GM19043 (cell line): ENCODE measurements at regions not wholly inside any gene's neighbourhood (a gene's known extent, or its start where the extent isn't known, plus 50 kb on each side); places are given as distances from the start of the nearest gene placed in this dataset.

ENCODE experiments used
- ATAC-seq: cut with Tn5 transposase; IDR thresholded peaks from one replicate; pipeline ENCODE4 v1.9.1; 2021; ENCODE audit warnings: low read depth; ENCODE audit not compliant: unreplicated experiment

DNA sequence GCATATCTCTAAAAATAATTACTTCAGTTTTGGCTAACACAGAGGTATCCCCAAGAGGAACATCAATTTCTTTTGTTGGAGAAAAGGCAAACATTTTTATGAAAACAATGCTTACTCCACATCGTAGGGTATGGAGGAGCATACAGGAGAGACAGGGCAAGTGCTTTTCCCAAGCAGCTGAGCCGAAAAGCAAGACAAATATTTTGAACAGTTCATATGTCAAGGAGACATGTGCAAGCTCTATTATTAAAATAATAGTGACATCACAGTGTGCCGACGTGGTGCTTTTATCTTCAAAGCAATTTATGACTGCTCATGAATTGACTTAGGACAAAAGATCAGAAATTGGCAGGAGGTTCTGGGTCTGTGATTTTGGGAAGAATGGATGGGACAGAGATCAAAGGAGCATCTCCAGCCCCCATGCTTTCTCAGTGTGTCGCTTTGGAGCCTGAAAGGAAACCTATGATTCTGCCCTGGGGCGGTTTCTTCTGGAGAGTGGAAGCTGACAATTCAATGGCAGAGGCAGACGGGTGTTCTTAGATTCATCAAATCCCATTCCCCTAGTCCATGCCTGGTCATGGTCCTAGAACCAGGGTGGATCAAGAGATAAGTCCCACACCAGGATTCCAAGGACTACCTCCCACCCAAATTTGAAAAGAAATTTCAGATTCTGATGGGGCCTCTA lies 97.1 kb downstream of the JCAD start:
- ATAC-seq, result no peak

DNA sequence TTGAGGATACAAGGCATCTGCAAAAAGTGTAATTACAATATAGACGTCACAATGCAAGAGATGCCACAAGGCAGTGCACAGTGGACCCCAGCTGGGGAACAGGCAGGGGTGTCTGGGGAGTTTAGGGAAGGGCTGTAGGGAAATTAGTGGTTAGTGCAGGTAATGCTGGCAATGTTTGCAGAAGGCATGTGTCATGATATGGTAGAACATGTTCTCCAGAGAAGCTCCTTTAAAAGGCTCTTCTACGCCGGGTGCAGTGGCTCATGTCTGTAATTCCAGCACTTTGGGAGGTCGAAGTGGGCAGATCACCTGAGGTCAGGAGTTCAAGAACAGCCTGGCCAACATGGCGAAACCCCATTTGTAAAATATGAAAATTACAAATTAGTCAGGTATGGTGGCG lies 98.0 kb downstream of the JCAD start:
- ATAC-seq, result no peak

DNA sequence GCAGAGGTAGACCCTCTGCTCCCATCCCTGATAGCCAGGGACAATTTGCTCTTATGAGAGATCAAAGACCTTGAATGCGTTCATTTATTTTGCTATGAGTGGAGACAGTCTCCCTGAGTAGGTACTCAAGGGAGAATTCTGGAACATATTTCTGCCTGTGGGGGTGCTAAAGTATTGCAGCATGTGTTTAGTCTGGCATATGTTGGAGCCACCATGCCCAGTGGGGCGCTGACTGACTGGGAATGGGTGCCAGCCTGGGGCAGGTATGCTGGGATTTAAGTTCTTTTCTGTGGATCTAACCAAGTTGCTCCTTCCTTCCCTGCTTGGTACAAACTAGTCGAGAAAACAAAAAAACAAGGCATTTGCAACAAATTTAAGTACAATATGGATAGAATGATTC lies 99.1 kb downstream of the JCAD start:
- ATAC-seq, result no peak

DNA sequence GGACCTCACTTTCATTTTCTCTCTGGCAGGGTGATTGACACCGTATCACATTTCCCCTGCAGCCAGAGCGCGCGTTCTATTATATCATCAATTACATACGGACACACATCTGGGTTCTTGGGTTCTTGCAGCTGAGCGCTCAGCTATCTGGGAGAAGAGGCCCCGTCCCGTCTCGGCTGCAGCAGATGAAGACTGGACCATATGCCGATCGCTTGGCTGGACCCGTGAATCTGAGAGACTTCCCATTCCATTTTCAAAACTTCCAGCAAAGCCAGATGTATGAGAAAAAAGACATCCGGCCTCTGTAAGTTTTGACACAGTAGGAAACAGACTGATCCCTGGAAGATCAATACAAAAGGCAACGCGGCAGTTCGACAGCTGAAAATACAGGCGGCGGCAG lies 99.8 kb downstream of the JCAD start:
- ATAC-seq, result no peak

DNA sequence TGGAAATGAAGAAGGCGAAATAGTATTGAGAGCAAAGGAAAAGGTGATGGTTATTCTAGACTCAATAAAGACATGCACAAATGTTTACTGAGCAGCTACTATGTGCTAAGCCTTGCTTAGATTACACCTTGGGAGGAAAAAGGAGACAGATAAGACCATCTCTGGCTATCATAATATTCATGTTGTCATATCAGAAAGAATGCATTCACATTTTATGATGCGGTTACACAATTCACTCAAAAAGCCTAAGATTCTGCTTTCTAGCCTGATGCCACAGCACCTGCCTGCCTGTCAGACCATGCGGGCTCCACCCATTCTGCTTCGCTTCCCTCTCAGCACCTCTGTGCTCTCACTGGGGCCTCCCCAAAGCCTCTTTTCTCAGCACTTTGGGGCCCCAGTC lies 100.9 kb downstream of the JCAD start:
- ATAC-seq, result no peak

DNA sequence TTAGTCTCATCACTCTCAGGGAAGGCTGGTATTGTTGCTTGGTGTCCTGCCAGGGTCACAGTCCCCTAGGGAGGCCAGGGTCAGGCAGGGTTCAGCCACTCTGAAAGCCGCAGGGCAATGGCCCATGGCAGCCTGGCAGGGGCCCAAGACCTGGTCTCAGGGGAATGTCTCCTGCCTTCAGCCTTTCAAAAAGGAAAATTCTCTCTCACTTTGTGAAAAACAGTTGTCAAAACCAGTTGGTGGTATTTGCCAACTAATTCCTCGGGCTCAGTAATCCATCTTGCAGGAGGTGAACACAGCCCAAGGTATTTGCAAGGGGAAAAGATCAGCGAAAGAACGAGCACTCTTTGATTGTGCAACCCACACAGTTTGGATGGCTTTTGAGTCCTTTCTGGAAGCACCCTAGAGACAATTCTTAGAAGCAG lies 101.5 kb downstream of the JCAD start:
- no peak for ATAC-seq

DNA sequence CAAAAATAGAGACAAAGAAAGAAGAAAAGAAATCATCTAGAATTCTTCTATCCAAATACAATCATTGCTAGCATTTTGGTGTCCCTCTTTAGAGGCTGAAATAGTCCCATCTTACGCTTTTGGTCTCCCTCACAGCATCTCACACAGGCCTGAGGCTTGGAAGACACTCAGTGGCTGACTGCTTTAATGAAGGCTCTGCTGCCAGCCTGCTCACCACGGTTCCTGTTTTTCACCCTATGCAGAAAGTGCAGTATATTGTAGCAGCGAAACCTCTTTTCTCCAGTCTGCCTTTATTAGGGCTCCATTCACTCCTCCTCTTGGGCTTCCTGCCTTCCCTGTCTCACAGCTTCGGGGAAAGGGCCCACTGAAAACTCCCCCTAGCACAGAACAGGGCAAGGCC lies 102.2 kb downstream of the JCAD start:
- ATAC-seq, result no peak

DNA sequence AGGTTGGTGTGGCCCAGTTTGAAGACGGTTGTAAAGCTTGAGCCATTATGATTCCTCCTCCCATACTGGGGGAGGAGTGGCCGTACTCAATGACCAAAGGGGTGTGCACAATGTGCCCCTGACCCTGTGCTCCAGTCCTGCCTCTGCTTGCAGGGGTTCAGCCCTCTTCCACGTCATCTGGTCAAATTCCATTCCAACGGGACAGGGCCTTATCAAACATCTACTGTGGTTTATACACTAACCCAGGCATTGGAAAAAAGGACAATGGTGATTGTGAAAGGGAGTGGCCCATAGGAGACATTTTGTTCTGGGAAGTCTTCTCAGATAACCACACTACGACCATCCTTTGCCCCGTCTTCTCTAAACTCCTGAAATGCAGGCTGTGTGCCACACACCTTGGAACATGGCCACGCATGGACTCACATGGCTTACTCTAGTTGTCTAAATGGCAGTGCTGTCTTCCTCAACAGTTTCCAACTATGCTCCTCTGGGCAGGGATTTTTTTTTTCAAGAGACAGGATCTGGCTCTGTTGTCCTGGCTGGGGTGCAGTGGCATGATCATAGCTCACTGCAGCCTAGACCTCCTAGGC lies 103.0 kb downstream of the JCAD start:
- ATAC-seq, result no peak

DNA sequence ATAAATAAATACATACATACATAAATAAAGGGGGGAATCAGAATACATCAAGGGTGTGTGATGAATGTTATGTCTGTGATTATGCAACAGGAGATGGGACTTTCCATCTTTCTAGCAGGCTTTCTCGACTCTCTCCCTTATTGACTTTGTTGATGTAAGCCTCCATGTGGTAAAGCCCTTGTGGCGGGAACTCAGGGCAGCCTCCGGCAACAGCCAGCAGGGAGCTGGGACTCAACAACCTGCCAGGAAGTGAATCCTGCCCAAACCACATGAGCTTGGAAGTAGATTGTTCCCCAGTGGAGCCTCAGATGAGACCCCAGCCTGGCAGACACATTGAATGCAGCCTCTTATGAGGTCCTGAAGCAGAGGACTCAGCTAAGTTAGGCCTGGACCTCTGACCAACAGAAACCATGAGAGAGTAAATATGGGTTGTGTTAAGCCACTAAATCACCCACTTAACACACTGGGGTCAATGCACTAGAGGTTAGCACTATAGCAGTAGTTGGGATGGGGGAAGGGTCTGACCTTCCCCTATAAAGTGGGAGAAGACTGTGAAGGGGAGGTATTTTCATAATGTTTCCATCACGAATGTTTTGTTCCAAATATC lies 104.0 kb downstream of the JCAD start:
- ATAC-seq, result no peak

DNA sequence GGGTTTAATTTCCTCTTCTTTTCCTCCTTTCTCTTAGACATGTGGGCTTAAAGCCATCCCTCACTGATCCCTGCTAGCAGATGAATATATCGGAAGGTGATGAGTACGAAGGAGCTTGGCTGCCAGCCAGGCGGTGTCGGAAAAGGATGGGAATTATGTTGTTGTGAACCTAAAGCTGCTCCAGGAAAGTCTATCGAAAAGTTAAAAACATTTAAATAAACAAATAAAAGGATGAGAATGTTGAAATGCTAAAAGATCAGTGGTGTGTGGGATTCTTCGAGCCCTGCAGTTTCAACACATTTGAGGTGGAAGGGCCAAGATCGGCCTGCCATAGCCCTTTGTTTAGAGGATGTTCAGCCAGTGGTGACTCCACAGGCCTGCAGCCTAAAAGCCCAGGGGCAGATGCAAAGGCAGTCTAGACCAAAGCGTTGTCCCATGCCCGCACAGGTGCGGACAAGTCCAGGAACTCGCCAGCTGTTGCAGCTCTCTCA lies 107.9 kb downstream of the JCAD start:
- ATAC-seq, result no peak

DNA sequence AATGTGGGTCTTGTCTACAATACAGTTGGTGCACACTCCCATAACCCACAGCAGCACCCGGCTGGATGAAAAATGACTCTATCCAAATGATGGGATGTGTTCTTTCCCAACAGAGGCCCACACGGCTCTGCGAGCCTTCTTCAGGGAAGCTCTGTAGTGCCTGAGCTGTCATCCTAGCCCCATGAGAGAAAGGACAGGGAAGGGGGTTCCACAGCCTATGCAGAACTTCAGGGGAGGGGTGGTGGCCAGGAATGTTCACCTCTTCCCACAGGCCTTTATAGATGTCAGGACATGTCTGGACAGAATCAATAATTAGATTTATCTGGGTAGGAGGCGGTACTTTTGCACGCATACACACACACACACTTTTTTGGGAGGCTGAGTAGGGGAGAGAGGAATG lies 109.0 kb downstream of the JCAD start:
- ATAC-seq, result no peak

DNA sequence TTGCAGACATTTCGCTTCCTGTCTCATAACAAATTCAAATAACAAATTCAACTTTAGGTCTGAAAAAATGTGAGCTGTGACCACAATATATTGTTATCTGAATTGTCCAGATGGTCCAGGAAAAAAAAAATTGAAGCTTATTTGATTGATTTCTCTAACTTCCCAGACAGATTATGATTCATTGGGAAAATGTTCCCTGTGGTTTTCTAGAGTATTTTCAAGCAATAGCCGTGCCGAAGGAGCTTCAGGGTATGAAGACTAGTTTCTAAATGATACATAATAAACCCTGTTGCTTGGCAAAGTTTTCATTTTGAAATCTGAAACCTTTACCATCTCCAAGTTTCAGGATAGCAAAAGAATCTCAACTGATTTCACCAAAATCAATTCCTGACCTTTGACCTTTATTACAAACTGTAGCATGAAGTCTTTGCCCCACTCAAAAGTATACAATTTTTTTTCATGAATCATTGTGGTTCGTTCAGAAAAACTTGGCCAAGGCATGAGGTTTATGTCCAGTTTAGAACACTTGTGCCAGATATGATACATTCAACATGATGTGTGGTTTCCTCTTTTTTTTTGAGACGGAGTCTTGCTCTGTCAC lies 109.9 kb downstream of the JCAD start:
- ATAC-seq, result no peak

DNA sequence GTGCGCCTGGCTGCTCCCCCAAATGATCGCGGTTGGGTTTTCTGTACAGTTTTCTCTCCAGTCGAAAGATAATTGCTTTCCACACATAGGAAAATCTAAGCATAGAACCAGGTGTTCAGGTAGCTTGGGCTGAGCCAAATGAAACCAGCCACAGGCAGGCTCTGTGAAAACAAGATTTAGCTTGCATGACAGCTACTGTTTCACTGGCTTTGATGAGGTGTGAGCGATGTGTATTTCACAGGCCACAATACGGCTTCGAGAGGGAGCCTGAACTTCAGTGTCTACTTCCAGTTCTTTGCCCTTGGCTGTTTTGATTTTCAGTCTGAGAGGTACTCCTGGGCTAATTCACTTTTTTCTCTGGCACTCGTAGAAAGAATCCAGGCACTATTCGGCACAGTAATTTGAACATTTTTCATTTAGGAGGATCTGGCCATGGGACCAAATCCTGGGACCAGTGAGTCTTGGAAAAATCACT lies 110.5 kb downstream of the JCAD start:
- ATAC-seq, result no peak

DNA sequence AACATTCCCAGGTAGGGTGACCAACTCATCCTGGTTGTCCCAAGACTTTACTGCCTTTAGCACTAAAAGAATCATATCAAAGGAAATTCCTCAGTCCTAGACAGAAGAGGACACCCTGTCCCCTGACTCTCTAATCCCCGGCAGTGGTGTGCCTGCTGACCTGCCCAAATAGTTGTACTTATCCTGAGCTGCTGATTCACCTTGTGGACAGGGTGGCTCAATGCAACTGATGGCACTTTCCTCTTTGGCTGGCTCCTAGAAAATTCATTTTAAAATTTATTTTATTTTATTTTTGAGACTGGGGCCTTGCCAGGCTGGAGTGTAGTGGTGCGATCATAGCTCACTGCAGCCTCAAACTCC lies 111.7 kb downstream of the JCAD start:
- ATAC-seq, result no peak

DNA sequence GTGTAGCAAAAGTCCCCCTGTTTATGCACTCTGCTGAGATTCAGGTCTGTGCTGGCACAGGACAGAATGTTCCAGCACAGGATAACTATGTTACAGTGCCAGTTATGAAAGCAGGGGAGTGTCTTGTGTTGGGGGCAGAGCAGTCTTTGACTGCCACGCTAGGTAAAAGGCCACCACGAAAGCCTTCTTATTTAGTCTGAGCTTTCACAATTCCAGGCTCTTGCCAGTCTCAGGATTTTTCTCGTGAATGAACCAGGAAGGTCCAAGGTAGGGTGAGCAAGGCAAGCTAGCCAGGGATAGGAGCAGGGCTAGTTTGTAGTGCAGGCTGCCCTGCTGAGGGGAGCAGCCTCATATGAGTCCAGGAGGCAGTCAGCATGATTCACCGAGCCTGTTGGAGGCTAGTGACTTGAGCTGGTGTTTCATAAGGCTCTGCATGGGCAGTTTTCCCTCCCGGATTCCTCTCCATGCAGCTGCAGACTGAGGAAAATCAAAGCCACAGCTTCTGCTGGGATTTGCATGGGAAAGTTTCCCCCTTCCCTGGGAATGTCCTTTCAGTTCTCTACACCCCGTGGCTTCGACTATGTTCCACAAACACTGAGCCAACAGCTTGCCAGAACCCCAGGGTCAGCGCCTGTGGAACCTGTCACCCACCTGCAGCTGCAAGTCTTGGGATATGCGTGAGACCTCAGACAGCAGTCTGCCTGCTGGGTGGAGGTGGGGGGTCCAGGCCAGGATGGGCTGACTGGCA lies 112.3 kb downstream of the JCAD start:
- ATAC-seq, result no peak

DNA sequence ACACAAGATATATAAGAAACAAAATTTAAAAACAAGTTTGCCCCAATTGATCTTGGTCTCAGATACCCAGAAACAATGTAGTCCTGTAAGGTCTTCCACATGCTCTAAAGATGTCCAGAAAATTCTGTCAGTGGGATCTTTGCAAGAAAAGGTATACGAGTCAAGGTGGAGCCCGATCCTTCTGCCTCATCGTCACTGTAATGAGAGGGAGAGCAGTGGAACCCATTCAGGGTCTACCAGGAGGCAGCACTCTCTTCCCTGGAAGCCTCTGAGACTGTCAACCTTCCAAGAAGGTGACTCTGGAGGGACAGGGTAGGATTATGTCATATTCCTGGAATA lies 112.8 kb downstream of the JCAD start:
- no peak for ATAC-seq

DNA sequence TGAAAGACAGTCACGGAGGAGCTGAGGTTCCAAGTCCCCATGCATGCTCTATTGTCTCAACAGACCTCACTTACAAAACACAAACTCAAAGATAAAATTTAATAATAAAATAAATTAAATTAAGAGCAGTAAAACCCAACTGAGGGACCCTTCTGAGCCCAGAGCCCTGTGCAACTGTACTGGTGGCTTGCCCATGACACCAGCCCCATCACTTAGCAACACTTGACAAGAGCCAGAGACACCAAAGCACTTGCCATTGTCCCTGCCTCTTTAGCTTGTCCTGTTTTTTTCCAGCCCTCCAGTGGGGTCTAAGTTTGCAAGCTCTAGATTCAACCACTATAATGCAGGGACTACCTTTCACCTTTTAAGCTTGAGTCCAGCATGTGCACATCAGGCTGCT lies 117.9 kb downstream of the JCAD start:
- no peak for ATAC-seq

DNA sequence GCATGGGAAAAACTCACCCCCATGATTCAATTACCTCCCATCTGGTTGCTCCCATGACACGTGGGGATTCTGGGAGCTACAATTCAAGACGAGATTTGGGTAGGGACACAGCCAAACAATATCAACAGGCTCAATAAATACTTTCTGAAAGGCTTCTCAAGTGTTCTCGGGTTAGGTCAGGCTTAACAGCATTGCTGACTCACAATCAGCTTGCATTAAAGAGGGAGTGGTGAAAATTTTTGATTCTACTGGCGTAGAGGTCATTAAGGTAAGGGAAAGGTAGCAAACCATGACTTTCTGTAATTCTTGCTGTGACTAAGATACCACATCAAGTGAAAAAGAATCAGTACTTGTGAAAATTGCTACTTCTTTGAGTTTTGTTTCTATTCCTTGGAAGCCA lies 126.4 kb downstream of the JCAD start:
- no peak for ATAC-seq

DNA sequence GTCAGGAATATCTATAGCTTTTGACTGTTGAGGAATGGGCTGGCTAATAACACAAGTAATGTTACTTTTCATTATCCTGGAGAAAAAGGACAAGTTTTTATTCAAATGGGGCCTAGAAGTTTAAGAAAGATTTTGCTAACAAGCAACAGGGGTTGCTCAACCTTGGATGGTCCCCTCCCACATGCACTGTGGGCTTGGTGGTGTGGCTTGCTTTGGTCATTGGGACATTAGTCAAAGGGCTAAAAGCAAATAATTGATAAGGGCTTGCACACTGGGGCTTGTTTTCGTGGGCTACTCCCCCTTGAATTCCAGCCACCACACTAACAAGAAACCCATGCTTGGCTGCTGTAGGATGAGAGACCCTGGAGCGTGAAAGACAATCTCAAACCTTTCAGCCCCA lies 127.6 kb downstream of the JCAD start:
- no peak for ATAC-seq

DNA sequence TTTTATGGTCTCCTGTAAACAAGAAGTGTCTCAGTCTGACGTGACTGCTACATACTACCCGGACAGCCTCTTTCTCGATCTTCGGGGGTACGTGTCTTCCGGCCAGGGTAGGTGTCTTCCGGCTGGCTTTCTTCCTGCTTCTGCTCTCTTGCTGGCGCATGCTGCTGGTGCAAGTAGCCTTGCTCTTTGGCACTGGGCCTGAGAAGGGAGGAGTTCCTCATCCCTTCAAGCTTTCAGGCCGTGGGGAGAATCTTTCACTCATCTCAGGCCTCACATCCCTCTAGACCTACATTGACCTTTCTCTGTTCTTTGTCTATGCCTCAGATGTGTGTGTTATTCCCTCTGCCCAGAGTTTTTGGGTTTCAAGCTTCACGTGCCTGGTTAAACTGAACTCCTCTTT lies 130.4 kb downstream of the JCAD start:
- ATAC-seq, result no peak

DNA sequence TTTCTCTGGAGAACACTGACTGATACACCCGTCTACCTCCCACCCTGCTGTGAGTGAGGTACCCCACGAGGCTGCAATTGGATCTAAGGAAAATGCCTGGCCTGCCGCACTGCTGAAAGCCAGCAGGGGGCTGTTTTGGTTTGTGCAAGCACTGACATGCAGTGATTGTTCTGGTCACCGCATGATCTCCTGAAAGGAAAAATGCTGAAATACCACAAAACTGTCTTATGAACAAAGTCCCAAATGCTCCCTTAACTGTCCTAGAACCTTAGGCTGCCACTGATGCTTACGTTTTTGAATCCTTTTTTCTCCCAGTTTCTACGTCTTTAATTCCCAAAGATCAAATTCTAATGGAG lies 132.7 kb downstream of the JCAD start:
- no peak for ATAC-seq
